Esophagus muscularis mucosa (tissue), 4 donors: ENCODE measurements at regions not wholly inside any gene's neighbourhood (a gene's known extent, or its start where the extent isn't known, plus 50 kb on each side); places are given as distances from the start of the nearest gene placed in this dataset.

Experiments used
- DNase-seq: peaks from one replicate; pipeline ENCODE4 v3.0.0-alpha.2; 2017; ENCODE audit errors: extremely low spot score
- H3K27ac ChIP-seq, 4 donors: fragments of 200-600 bp; sonication (generic); replicated peaks in 1 of 4; 1 replicate in 3 of 4; 2 replicates in 1 of 4; pipeline ENCODE4 v1.5.1; 2016 to 2019; ENCODE audit warnings: mild to moderate bottlenecking in 1 of 4
- H3K27me3 ChIP-seq, 4 donors: fragments of 200-600 bp; sonication (generic); one replicate each; pipeline versions ENCODE4 v1.5.1 to v1.6.0; 2016 to 2019
- H3K36me3 ChIP-seq, 4 donors: fragments of 200-600 bp; sonication (generic); one replicate each; pipeline ENCODE4 v1.5.1; 2016 to 2019
- H3K4me1 ChIP-seq, 4 donors: fragments of 200-600 bp; sonication (generic); one replicate each; pipeline ENCODE4 v1.5.1; 2016 to 2019
- H3K4me3 ChIP-seq, 4 donors: fragments of 200-600 bp; sonication (generic); 1 replicate in 2 of 4; 2 replicates in 2 of 4; pipeline ENCODE4 v1.5.1; 2016 to 2019; ENCODE audit warnings: mild to moderate bottlenecking in 4 of 4, moderate library complexity in 1 of 4
- H3K9me3 ChIP-seq, 4 donors: fragments of 200-600 bp; sonication (generic); 1 replicate in 3 of 4; 2 replicates in 1 of 4; pipeline ENCODE4 v1.5.1; 2016 to 2019
- CTCF ChIP-seq, 3 experiments: fragments of 200-600 bp in 2 of 3; fragments of 450-650 bp in 1 of 3; sonication (generic) in 2 of 3; IDR thresholded peaks; one replicate each; pipeline ENCODE4 v1.5.1; 2017 to 2019; ENCODE audit warnings: antibody characterized with exemption in 3 of 3, mild to moderate bottlenecking in 2 of 3, moderate library complexity in 1 of 3
- EP300 ChIP-seq: sonication (generic); formaldehyde crosslinking; IDR thresholded peaks from one replicate; pipeline ENCODE4 v1.6.1; 2017; ENCODE audit warnings: antibody characterized with exemption
- POLR2A ChIP-seq: fragments of 450-650 bp; IDR thresholded peaks from one replicate; pipeline ENCODE4 v1.6.1; 2017; ENCODE audit warnings: antibody characterized with exemption, moderate library complexity, mild to moderate bottlenecking, low read depth
- POLR2AphosphoS5 ChIP-seq, 2 donors: sonication (generic); formaldehyde crosslinking; IDR thresholded peaks; one replicate each; pipeline ENCODE4 v1.6.1; 2017; ENCODE audit warnings: antibody characterized with exemption in 2 of 2
- WGBS: methylation state at CpG from one replicate; pipeline ENCODE4 v1.1.5; 2018; 5-methylcytosine and 5-hydroxymethylcytosine counted together
- intact Hi-C: fragments of 100-400 bp; cut with DNase I; formaldehyde crosslinking; loops from one replicate; pipeline ENCODE4 v1.15.1; 2023

GRCh38 chr16:6861815-6862477 lies 470.7 kb upstream of the RBFOX1 start:
- Histone ChIP-seq H3K27ac (no peak overlapping the region), H3K27me3 (no peaks in the 10 kb centered on the region), H3K9me3 (no peaks in the 10 kb centered on the region), H3K36me3 (no peaks in the 10 kb centered on the region), H3K4me1 (no peaks in the 10 kb centered on the region), H3K4me3 (no peak overlapping the region)
- intact Hi-C loops = no loop called here
- DNase-seq = no peak
- TF ChIP-seq CTCF (IDR thresholded peaks at IDR 0.05) = no peak
- no peak for TF ChIP-seq POLR2A
- no peak for TF ChIP-seq POLR2AphosphoS5 (IDR thresholded peaks at IDR 0.05)
- TF ChIP-seq EP300 = no peak
- WGBS = 56% methylated on average over 6 of the region's 6 CpGs

GRCh38 chr16:6861135-6861814 lies 471.4 kb upstream of the RBFOX1 start:
- 30% methylated on average over 8 of the region's 8 CpGs for WGBS
- no peaks in the 10 kb centered on the region for H3K9me3 ChIP-seq
- no peak overlapping the region for H3K4me3 ChIP-seq
- H3K27me3 ChIP-seq = no peaks in the 10 kb centered on the region
- no peak for DNase-seq
- no peak overlapping the region for H3K27ac ChIP-seq
- no peaks in the 10 kb centered on the region for H3K4me1 ChIP-seq
- no peak for TF ChIP-seq POLR2AphosphoS5 (IDR thresholded peaks at IDR 0.05)
- TF ChIP-seq EP300 = no peak
- TF ChIP-seq CTCF (IDR thresholded peaks at IDR 0.05) = no peak
- no peak for TF ChIP-seq POLR2A
- H3K36me3 ChIP-seq = no peaks in the 10 kb centered on the region
- intact Hi-C loops = no loop called here

GRCh38 chr16:6857575-6857974 lies 475.1 kb upstream of the RBFOX1 start:
- intact Hi-C loops = no loop called here
- WGBS = 56% methylated on average over 5 of the region's 5 CpGs
- no peak overlapping the region for H3K27ac ChIP-seq

GRCh38 chr16:6856578-6856977 lies 476.1 kb upstream of the RBFOX1 start:
- no peak overlapping the region for H3K4me3 ChIP-seq
- no peak for DNase-seq
- no peaks in the 10 kb centered on the region for H3K27me3 ChIP-seq
- no peaks in the 10 kb centered on the region for H3K9me3 ChIP-seq
- no peak overlapping the region for H3K27ac ChIP-seq
- H3K4me1 ChIP-seq = no peaks in the 10 kb centered on the region
- WGBS = 86% methylated on average over 5 of the region's 5 CpGs
- intact Hi-C loops = no loop called here
- H3K36me3 ChIP-seq = no peaks in the 10 kb centered on the region
- TF ChIP-seq POLR2AphosphoS5 (IDR thresholded peaks at IDR 0.05) (no peak), POLR2A (no peak), EP300 (no peak), CTCF (IDR thresholded peaks at IDR 0.05) (no peak)

More at GRCh38 chr16:6857575-6857974, 475.1 kb upstream of the RBFOX1 start:
- Histone ChIP-seq H3K4me1 (no peaks in the 10 kb centered on the region), H3K27me3 (no peaks in the 10 kb centered on the region), H3K36me3 (no peaks in the 10 kb centered on the region), H3K4me3 (no peak overlapping the region), H3K9me3 (no peaks in the 10 kb centered on the region)
- DNase-seq = no peak
- TF ChIP-seq EP300 (no peak), POLR2A (no peak), CTCF (IDR thresholded peaks at IDR 0.05) (no peak), POLR2AphosphoS5 (IDR thresholded peaks at IDR 0.05) (no peak)

GRCh38 chr16:6853565-6853964 lies 479.1 kb upstream of the RBFOX1 start:
- Histone ChIP-seq H3K4me3 (no peak overlapping the region), H3K36me3 (no peaks in the 10 kb centered on the region), H3K4me1 (no peaks in the 10 kb centered on the region), H3K27ac (no peak overlapping the region), H3K27me3 (no peaks in the 10 kb centered on the region), H3K9me3 (no peaks in the 10 kb centered on the region)
- DNase-seq = peak; percentile 24
- 58% methylated on average over 6 of the region's 6 CpGs for WGBS
- TF ChIP-seq POLR2A (no peak), POLR2AphosphoS5 (IDR thresholded peaks at IDR 0.05) (no peak), EP300 (no peak), CTCF (IDR thresholded peaks at IDR 0.05) (no peak)
- intact Hi-C loops = no loop called here
